ENCODE measurements at regions not wholly inside any gene's neighbourhood (a gene's known extent, or its start where the extent isn't known, plus 50 kb on each side); places are given as distances from the start of the nearest gene placed in this dataset.
A peak's percentile ranks its signal among the peaks of the same experiment; 100 is the strongest.

- DNase-seq (ENCODE audit: low read depth in 1 of 2, low spot score in 1 of 2) (no peak), FAIRE-seq (no peak), ATAC-seq (no peak)
- ChIA-PET POLR2A (no interaction called here), CTCF (interaction anchor here (1.2 kb wide), 1 partner anchor 11 kb away, joined by 3 read pairs; no protein-coding TSS in a partner anchor)
- H3K4me2 ChIP-seq = no peak overlapping the region
- H3K27ac ChIP-seq = no peak overlapping the region
- TF ChIP-seq POLR2A (IDR thresholded peaks at IDR 0.05; ENCODE audit: low read length) (0 out of 2 replicates have a peak, but pooled peaks have one; percentile 9), CBX2 (IDR thresholded peaks at IDR 0.05; ENCODE audit: borderline replicate concordance, low read depth) (no peak), EP300 (IDR thresholded peaks at IDR 0.05) (no peak)
- no peaks in the 10 kb centered on the region for H3K4me1 ChIP-seq
- H3K4me3 ChIP-seq = no peak overlapping the region
- WGBS (ENCODE audit: missing lambda C conversion rate) = 3% methylated on average over 7 of the region's 7 CpGs
- H3K9me3 ChIP-seq = 0 out of 3 replicates have a peak, but pooled peaks cover 9% of the 10 kb centered on the region
These were observed 362.0 kb downstream of the IRX1 start for GRCh38 chr5:3957658-3958057.

GRCh38 chr5:3958389-3958788 is 362.8 kb downstream of the IRX1 start:
- Histone ChIP-seq H3K9me3 (0 out of 3 replicates have a peak, but pooled peaks cover 9% of the 10 kb centered on the region), H3K4me2 (no peak overlapping the region), H3K27ac (no peak overlapping the region), H3K4me1 (no peaks in the 10 kb centered on the region), H3K4me3 (no peak overlapping the region)
- POLR2A ChIA-PET = no interaction called here
- ATAC-seq (no peak), FAIRE-seq (no peak), DNase-seq (ENCODE audit: low read depth in 1 of 2, low spot score in 1 of 2) (no peak)
- TF ChIP-seq ELK1 (IDR thresholded peaks at IDR 0.05; ENCODE audit: low read depth, low read length) (no peak), JUNB (IDR thresholded peaks at IDR 0.05) (no peak), BHLHE40 (IDR thresholded peaks at IDR 0.05; ENCODE audit: low read depth, low read length) (no peak), HEYL (CRISPR knock-in tag; IDR thresholded peaks at IDR 0.05) (no peak), FOXS1 (CRISPR knock-in tag; IDR thresholded peaks at IDR 0.05) (no peak), RNF2 (IDR thresholded peaks at IDR 0.05; ENCODE audit: borderline replicate concordance, low read depth) (no peak), POLR2A (IDR thresholded peaks at IDR 0.05; ENCODE audit: low read length) (no peak), SREBF2 (IDR thresholded peaks at IDR 0.05) (no peak), USF2 (IDR thresholded peaks at IDR 0.05) (no peak), HOXA7 (CRISPR knock-in tag; IDR thresholded peaks at IDR 0.05) (no peak), FOSL2 (IDR thresholded peaks at IDR 0.05) (no peak), FOSL2 (CRISPR knock-in tag; IDR thresholded peaks at IDR 0.05) (no peak), GATA3 (IDR thresholded peaks at IDR 0.05; ENCODE audit: borderline replicate concordance) (no peak), ZFP36 (IDR thresholded peaks at IDR 0.05; ENCODE audit: borderline replicate concordance, partially characterized antibody) (no peak), ZNF302 (CRISPR knock-in tag; IDR thresholded peaks at IDR 0.05) (no peak), EHF (CRISPR knock-in tag; IDR thresholded peaks at IDR 0.05) (no peak), CBX8 (IDR thresholded peaks at IDR 0.05) (no peak), KDM1A (IDR thresholded peaks at IDR 0.05; ENCODE audit: low read depth) (no peak), RFX5 (IDR thresholded peaks at IDR 0.05) (no peak)
- TF ChIP-seq, protein P1, sequence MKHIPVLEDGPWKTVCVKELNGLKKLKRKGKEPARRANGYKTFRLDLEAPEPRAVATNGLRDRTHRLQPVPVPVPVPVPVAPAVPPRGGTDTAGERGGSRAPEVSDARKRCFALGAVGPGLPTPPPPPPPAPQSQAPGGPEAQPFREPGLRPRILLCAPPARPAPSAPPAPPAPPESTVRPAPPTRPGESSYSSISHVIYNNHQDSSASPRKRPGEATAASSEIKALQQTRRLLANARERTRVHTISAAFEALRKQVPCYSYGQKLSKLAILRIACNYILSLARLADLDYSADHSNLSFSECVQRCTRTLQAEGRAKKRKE (CRISPR knock-in tag; IDR thresholded peaks at IDR 0.05; ENCODE audit: low read depth) = no peak
- TF ChIP-seq, protein P2, sequence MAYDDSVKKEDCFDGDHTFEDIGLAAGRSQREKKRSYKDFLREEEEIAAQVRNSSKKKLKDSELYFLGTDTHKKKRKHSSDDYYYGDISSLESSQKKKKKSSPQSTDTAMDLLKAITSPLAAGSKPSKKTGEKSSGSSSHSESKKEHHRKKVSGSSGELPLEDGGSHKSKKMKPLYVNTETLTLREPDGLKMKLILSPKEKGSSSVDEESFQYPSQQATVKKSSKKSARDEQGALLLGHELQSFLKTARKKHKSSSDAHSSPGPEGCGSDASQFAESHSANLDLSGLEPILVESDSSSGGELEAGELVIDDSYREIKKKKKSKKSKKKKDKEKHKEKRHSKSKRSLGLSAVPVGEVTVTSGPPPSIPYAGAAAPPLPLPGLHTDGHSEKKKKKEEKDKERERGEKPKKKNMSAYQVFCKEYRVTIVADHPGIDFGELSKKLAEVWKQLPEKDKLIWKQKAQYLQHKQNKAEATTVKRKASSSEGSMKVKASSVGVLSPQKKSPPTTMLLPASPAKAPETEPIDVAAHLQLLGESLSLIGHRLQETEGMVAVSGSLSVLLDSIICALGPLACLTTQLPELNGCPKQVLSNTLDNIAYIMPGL (CRISPR knock-in tag; IDR thresholded peaks at IDR 0.05; ENCODE audit: borderline replicate concordance) = no peak
- 15% methylated on average over 6 of the region's 6 CpGs for WGBS (ENCODE audit: missing lambda C conversion rate)
- CTCF ChIA-PET = interaction anchor here (1.2 kb wide), 1 partner anchor 12 kb away, joined by 3 read pairs; no protein-coding TSS in a partner anchor
